ENCODE measurements at regions not wholly inside any gene's neighbourhood (a gene's known extent, or its start where the extent isn't known, plus 50 kb on each side); places are given as distances from the start of the nearest gene placed in this dataset.

DNA sequence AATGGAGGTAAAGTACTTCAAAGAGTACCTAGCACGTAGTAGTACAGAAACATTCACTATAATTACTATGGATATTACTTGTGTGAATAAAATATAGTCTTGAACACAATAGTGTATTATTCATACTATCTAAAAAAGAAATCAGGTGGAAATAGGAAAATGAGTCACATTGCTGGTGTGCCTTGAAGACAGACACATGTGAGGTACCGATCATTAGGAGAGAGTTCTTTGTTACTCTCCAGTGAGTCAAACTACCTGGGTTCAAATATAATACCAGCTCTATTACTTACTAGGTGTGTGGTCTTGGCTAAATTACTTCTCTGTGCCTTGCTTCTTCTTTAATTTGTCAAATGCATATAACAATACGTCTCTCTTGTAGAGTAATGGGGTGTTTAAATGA lies 50.8 kb upstream of the BEND6 start:
- TF ChIP-seq EP300 (IDR thresholded peaks at IDR 0.05) (no peak), POLR2AphosphoS5 (IDR thresholded peaks at IDR 0.05) (no peak), POLR2A (IDR thresholded peaks at IDR 0.05) (no peak)
- TF ChIP-seq, protein P1, sequence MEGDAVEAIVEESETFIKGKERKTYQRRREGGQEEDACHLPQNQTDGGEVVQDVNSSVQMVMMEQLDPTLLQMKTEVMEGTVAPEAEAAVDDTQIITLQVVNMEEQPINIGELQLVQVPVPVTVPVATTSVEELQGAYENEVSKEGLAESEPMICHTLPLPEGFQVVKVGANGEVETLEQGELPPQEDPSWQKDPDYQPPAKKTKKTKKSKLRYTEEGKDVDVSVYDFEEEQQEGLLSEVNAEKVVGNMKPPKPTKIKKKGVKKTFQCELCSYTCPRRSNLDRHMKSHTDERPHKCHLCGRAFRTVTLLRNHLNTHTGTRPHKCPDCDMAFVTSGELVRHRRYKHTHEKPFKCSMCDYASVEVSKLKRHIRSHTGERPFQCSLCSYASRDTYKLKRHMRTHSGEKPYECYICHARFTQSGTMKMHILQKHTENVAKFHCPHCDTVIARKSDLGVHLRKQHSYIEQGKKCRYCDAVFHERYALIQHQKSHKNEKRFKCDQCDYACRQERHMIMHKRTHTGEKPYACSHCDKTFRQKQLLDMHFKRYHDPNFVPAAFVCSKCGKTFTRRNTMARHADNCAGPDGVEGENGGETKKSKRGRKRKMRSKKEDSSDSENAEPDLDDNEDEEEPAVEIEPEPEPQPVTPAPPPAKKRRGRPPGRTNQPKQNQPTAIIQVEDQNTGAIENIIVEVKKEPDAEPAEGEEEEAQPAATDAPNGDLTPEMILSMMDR (IDR thresholded peaks at IDR 0.05): no peak
- no peak for DNase-seq
- Histone ChIP-seq H3K27ac (no peak overlapping the region), H3K27me3 (no peaks in the 10 kb centered on the region), H3K9me3 (no peaks in the 10 kb centered on the region), H3K4me3 (no peak overlapping the region), H3K36me3 (no peaks in the 10 kb centered on the region), H3K4me1 (peaks cover 0 to 10% (median 6%) of the 10 kb centered on the region in 4 donors)
- WGBS, 5 donors: 41 to 53% (median 47%) methylated on average over 3 of the region's 3 CpGs
- intact Hi-C loops (cut with DNase I; ENCODE audit: low total_unique reads): loop anchor here (10.0 kb wide), 1 partner anchor 111 kb away; no protein-coding TSS in a partner anchor

- H3K4me1 ChIP-seq: peaks cover 0 to 10% (median 6%) of the 10 kb centered on the region in 4 donors
- H3K9me3 ChIP-seq: no peaks in the 10 kb centered on the region
- WGBS, 5 donors: 25 to 30% (median 26%) methylated on average over 6 of the region's 6 CpGs
- peak in 1 of 2 donors; percentile 74 for DNase-seq
- no peak overlapping the region for H3K4me3 ChIP-seq
- no peaks in the 10 kb centered on the region for H3K27me3 ChIP-seq
- no peaks in the 10 kb centered on the region for H3K36me3 ChIP-seq
- intact Hi-C loops (cut with DNase I; ENCODE audit: low total_unique reads): loop anchor here (10.0 kb wide), 1 partner anchor 112 kb away; no protein-coding TSS in a partner anchor
- TF ChIP-seq, protein P1 (IDR thresholded peaks at IDR 0.05): peak in 4 of 7 experiments; percentile 51 to 79 (median 62)
- TF ChIP-seq EP300 (IDR thresholded peaks at IDR 0.05): no peak
- H3K27ac ChIP-seq: peak overlapping the region in 1 of 5 donors; percentile 27
Observed at GRCh38 chr6:56902641-56903464, 52.1 kb upstream of the BEND6 start.

DNA sequence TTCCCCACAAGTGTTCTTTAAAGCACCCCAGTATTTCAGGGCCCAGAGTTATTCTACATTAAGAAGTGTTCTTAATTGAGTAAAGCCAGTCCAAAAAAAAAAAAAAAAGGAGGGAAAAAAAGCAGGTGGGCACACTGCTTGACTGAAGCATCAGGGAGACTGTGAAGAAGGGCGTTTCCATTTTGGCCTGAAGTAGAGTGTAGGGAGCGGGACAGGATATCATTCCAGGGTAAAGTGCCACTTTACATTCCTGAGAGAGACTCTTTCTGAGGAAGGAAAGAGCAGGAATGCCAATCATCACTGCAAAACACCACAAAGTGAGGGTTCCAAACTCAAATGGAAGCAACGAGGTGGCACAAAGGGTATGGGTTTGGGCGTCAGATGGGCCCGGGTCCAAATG lies 54.1 kb upstream of the BEND6 start:
- intact Hi-C loops (cut with DNase I; ENCODE audit: low total_unique reads): loop anchor here (10.0 kb wide), 1 partner anchor 114 kb away; no protein-coding TSS in a partner anchor
- 82 to 90% (median 86%) methylated on average over 5 of the region's 5 CpGs for WGBS, 5 donors

DNA sequence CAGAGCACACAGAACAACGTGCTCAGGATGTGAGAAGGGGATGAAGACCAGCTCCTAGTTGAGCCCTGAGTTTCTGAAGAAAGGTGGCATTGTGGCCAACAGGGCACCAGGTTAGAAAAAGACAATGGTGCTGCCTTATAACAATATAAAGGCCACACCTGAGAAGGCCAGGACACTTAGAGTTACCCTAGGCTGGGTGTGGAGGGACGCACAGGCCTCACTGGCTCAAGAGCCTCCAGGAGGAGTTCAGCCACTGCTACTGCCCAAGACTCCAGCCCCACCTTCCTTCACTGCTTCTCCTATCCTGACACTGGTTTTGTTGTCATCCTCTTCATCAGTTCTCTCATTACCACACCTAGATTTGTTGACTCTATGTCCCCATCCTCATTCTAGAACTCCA lies 55.2 kb upstream of the BEND6 start:
- no peak for DNase-seq
- Histone ChIP-seq H3K27me3 (no peaks in the 10 kb centered on the region), H3K4me1 (peaks cover 0 to 8% (median 3%) of the 10 kb centered on the region in 4 donors), H3K27ac (no peak overlapping the region), H3K9me3 (no peaks in the 10 kb centered on the region), H3K36me3 (no peaks in the 10 kb centered on the region), H3K4me3 (no peak overlapping the region)
- no peak for TF ChIP-seq EP300 (IDR thresholded peaks at IDR 0.05)
- no peak for TF ChIP-seq POLR2AphosphoS5 (IDR thresholded peaks at IDR 0.05)
- no peak for TF ChIP-seq POLR2A (IDR thresholded peaks at IDR 0.05)
- TF ChIP-seq, protein P1 (IDR thresholded peaks at IDR 0.05): no peak
- intact Hi-C loops (cut with DNase I; ENCODE audit: low total_unique reads): loop anchor here (10.0 kb wide), 1 partner anchor 115 kb away; no protein-coding TSS in a partner anchor
- 71 to 90% (median 84%) methylated on average over 2 of the region's 2 CpGs for WGBS, 5 donors

More for the DNA sequence above, 54.1 kb upstream of the BEND6 start:
- no peaks in the 10 kb centered on the region for H3K9me3 ChIP-seq
- H3K36me3 ChIP-seq: no peaks in the 10 kb centered on the region
- no peaks in the 10 kb centered on the region for H3K27me3 ChIP-seq
- H3K4me3 ChIP-seq: no peak overlapping the region
- H3K27ac ChIP-seq: no peak overlapping the region
- DNase-seq: no peak
- peaks cover 0 to 10% (median 6%) of the 10 kb centered on the region in 4 donors for H3K4me1 ChIP-seq
- TF ChIP-seq POLR2AphosphoS5 (IDR thresholded peaks at IDR 0.05): no peak
- TF ChIP-seq POLR2A (IDR thresholded peaks at IDR 0.05): no peak
- TF ChIP-seq EP300 (IDR thresholded peaks at IDR 0.05): no peak
